COR-L47 (cell line): ENCODE measurements at regions not wholly inside any gene's neighbourhood (a gene's known extent, or its start where the extent isn't known, plus 50 kb on each side); places are given as distances from the start of the nearest gene placed in this dataset.
"Not testable (repeated sequence)": the region's sequence is repeated elsewhere in the genome, so short reads cannot be mapped to it uniquely, and the experiment has no call there.

Source experiments
- DNase-seq: peaks from one replicate; lab custom pipeline; 2025; lab: John Stamatoyannopoulos, UW

DNA sequence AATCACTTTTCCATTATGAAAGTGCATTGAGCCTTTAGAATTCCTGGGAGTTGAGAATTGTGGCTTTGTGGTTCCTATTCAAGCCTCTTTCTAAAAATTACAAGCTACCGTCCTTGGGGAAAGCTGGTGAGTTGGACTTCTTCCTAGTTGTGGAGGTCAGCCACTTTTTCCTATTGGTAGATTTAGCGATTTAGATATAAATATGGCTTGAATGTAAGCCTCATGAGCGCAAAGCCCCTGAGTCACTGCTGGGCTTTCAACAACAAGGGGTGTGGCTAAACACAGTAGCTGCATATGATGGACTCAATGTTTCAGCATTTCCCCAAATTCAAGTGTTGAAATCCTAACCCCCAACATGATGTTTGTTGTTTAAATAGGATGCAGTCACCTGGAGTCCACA is 150.0 kb upstream of the IGFBP3 start:
- no peak for DNase-seq

DNA sequence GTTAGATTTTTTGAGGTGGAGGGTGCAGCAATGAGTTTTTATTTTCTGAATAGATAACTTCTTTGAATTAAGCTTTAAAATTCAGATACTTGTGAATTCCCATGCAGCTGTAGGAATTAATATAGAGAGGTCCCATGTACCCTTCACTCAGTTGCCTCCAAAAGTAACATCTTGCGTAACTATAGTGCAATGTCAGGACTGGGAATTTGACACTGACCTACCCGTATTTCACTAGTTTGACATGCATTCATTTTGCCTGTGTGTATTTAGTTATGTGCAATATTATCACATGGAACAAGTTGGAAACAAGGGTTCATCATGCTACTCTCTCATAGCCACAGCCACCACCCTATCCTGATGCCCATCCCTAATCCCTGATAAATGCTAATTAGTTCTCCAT is 147.1 kb upstream of the IGFBP3 start:
- no peak for DNase-seq

DNA sequence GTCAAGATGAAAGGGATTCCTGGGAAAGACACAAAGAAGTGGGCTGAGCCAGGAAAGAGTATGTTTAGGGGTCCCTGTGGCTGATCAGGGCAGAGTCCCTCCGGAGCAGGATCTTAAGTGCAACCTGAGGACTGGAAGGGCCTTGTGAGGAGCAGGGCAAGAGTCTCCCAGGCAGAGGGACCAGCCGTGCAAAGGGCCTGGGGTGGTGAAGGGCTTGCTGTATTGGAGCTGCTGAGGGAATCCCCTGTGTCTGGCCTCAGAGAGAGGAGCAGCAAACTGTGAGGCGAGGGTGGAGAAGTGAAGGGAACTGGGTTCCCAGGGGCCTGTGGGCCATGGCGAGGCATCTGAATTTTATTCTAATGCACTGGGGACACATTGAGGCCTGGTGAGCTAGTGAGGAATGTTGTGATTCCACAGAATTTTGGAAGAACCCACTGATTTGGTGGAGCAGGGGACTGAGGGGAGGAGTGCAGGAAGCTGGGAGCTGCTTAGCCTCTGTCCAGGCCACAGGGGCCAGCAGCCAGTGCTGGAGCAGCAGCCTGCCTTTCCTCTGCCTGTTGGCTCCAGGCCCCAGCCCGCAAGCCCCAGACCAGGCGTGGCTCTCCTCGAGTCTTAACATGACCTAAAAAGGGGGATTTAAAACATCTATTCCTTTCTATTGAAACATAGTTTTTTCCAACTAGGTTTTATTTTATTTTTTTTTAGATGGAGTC is 138.4 kb upstream of the IGFBP3 start:
- no peak for DNase-seq

DNA sequence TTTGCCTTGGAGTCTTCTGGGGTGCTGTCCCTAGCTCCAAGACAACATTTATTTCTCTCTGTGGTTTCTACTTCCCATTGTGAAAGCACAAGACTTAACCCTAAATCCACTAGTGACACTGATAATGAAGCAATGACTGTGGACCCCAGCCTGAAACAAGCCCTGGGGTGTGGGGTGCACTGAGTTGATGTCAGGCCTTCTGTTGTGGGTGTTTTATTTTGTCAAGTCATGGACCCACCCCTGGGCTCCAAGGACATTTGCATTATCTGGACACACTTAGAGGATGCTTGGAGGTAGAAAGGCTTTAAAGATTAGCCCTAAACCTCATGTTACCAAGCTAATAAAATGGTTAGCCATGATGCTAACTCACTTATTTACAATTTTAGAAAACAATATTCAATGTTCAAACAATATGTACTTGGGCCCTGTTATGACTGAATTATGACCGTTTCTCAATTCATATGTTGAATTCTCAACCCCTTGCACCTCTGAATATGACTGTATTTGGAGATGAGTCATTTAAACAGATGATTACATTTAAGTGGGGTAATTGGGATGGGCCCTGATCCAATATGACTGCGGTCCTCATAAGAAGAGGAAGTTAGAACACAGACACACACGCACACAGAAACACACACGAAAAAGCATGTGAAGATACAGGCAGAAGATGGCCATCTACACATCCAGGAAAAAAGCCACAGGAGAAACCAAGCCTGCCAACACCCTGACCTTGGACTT is 137.2 kb upstream of the IGFBP3 start:
- DNase-seq = no peak

DNA sequence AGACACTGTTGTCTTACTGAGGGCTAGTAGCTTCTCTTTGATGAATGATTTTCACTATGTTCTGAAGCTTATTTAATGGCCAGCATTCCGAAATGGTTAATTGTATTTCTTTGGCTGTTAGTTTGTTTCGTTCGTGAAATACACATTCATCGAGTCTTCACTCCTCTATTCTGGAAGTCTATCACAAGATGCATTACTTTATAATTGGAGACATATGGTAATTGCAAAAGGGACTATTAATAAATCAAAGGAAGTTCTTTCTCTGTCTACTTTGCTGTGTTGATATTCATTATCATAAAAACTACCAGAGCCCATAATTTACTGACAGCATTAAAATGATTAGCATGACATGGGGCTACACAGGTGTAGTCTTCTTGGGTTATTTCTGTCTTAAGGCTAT is 133.8 kb upstream of the IGFBP3 start:
- no peak for DNase-seq

DNA sequence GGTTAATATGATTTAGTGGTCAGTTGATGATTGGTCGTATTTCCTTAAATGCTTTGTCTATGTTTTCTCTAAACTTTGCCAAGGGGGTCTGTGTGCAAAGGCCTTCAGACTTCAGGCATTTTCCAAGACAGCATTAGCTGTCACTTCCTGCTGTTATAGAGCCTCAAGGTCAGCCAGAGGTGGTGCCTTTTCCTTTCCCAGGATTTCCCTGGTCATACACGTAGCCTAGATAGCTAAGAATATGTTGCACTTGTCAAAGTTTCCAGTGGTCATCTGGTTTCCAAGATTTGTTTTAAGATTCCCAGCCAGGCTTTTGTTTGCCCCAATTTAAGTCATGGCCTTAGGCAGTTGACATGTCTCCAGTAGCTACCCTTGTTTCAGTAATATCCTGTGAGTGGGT is 133.2 kb upstream of the IGFBP3 start:
- DNase-seq = no peak

DNA sequence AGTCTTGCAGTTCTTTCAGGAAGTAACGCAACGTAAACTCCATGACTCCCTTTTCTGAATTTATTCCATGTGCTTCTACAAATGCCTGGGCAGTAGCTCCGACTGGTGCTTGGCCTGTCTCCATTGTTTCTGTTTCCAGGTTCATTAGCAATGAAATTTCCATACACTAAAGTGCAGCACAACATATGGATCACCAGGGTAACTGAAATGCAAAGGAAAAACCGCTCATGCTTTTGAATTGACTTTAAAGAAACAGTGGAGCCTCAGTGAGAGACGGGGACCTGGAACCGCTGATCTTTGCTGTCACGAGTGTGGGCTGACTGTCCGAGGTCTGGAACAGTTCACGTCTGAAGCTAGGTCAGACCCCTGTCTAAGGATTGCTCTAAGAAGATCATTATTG is 126.5 kb upstream of the IGFBP3 start:
- DNase-seq = no peak

DNA sequence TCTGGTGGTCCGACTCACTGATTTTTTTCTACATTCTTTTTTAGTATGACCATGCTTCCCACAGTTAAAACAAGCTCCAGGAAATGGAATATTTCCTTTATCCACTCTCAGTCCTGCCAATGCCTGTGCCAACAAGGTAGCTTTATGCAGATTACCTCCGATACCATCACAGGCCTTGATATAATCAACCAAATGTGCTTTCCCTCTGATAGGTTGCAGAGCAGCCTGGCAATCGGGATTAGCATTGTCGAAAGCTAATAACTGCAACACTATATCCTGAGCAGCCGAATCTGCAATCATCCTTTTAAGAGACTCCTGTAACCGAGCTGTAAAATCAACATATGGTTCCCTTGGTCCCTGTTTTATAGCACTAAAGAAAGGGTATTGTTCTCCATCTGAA is 122.3 kb upstream of the IGFBP3 start:
- not testable (repeated sequence) for DNase-seq

DNA sequence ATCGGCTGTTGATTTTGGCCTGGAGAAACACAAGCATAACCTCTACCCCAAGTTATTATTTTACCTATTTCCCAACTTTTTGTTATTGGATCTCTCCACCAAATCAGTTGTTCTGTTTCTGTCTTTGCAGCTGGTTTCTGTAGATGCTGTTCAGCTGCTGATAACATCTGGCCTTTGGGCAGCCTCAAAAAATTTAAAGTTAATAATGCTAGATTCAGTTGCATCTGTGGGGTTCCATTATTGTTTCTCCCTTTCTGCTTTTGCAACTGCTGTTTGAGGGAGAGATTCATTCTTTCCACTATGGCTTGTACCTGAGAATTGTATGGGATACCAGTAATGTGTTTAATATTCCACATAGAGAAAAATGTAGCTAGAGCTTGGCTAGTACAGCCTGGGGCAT is 118.7 kb upstream of the IGFBP3 start:
- DNase-seq = not testable (repeated sequence)

DNA sequence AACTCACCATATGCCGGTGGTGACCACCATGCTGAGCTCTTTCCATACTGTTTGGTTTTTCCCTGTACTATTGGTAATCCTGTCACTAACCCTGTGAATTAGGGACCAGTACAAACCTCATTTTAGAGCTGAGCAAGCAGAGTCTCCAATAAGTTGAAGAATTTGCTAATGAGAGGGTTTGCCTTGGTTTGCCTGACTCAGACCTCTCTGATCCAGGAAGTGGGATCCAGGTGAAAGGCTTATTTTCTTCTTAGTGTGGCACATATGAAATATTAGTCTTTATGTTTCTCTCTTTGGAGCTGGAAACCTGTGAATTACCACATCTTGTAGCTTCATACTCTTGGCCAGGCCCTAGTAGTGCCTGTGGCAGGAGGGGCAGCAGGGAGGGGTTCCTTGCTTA is 114.1 kb upstream of the IGFBP3 start:
- DNase-seq = no peak

DNA sequence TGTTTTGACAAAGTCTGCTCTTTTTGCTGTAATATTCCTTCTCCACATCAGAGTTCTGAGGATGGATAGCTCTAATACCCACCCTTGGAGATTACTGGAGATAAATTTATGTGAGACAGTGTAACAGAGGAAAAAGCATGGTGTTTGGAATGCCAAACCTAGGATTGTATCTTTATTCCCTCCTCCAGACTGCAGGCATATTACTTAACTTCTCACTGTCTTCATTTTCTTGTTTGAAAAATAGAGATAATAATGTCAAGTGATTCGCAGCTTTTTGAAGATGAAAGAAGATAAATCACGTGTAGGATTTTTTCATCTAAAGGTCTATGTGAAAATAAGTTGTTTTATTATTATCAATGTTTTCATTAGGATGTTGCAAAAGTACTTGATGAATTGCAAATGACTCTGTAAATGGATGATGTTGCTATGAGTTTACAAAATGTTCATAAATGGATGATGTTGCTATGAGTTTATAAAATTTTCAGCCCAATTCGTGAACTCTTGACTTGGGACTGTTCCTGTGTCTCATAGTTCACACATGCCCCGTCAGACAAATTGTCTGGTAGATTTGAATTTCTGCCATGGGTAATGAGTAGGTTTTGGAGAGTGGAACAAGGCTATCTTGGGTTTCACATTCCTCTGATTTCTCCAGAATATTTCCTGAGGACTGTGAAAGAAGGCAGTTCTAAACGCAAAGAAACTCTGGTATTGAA is 113.1 kb upstream of the IGFBP3 start:
- DNase-seq = no peak

DNA sequence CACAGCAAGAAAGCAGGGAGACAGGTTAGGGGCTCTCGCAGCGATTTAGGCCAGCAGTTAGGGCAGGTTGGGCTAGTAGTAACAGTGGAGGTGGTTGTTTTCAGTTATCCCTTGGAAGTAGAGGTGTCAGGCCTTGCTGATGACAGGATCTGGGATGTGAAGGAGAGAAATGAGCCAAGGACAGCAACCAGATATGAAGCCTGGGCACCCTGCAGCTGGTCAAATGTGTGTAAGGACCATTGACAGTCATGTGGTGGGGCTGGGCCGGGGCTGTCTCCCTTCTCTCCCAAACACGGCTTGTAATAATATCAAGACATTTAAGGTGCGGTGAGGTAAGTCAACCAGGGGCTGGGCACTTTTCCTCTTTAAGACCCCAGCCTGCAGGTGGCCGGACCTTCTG is 112.5 kb upstream of the IGFBP3 start:
- no peak for DNase-seq

DNA sequence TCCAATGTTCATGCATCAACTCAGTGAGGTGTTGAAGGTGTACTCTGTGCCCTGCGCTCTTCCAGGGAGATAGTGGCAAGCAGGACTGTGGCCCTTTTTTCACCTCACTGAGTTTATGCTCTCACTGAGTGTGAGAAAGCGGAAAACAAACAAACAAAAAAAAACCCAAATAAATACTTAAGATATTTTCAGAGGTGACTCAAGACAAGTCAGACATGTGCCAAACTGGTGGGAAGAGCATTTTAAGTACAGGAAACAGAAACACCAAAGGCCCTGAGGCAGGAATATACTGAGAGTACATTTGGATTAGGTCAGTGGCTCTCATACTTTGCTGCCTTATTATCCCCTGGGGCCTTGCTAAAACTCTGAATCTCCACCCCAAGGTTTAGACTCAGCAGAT is 111.9 kb upstream of the IGFBP3 start:
- no peak for DNase-seq

DNA sequence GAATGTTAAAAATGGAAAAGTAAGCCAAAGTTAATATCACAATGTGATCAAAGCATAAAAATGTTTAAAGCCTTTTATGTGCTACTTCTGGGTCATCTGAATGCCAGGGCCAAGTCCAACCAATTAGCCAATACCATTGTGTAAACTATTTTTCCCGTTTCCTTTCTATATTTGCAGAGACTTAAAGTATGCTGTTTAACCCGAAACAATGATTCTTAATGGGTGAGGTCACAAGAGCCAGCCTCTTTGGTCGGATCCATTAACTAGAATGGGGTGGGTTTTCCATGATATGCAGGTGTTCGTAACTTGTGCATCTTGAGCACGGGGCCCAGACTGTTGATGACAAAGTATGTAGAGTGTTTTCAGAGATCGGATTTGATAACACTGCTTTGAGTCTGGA is 111.3 kb upstream of the IGFBP3 start:
- DNase-seq = no peak

DNA sequence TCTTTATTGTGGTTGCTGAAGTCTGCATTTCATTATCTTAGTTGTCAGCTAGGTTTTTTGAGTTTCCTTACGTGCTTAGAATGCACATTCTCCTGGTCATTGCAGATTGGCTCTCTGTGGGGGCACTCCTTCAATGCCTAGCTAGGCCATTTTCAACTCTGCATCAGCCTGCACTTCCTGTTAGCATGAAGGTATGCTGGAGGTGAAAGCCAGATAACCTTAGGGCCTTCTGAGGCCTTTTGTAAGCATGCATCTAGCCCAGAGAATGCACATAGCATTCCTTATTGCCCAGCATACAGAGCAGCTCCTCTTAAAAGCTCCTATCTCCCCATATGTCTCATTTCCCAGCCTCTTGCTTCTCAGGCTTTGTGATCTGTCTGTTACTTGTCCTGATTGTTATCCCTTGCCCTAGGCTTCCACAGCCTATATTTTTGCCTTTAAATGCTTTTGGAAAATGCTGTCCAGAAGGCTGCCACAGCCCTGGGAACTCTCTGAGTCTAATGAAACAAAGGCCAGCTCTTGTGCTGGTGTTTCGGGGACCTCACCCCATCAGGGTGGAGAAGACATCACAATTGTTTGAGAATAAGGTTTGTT is 108.1 kb upstream of the IGFBP3 start:
- no peak for DNase-seq

DNA sequence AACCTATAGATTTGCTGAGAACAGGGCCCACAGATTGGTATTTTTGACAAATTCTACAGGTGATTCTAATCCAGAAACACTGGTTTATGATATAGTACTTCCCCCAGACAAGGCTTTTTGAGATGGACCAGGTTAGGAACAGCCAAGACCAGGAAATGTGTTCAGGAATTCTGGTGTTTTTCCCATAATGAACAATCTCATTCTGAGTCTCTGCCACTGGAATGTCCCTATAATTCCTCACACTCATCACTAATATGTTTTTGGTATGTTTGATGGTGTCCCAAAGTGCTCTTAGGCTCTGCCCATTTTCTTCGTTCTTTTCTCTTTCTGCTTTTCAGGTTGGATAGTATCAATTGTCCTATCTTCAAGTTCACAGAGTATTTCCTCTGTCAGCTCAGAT is 107.2 kb upstream of the IGFBP3 start:
- no peak for DNase-seq

DNA sequence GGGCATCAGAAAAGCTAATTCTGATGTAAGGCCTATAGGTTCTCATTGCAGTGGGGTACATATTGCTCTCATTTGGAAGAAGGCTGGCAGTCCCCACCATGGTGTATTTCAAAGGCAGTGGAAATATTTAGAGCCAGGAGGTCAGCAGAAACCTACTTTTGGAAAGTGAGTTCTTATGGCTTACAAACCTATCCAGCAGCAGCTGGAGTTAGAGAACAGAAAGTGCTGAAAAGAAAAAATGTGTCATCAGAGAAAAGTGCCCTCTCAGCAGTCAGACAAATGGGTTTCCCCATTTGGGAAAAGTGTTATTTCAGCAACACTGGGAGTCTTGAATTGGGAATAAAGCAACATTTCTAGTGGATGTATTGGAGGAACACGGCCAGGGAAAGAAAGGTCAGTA is 105.7 kb upstream of the IGFBP3 start:
- no peak for DNase-seq

DNA sequence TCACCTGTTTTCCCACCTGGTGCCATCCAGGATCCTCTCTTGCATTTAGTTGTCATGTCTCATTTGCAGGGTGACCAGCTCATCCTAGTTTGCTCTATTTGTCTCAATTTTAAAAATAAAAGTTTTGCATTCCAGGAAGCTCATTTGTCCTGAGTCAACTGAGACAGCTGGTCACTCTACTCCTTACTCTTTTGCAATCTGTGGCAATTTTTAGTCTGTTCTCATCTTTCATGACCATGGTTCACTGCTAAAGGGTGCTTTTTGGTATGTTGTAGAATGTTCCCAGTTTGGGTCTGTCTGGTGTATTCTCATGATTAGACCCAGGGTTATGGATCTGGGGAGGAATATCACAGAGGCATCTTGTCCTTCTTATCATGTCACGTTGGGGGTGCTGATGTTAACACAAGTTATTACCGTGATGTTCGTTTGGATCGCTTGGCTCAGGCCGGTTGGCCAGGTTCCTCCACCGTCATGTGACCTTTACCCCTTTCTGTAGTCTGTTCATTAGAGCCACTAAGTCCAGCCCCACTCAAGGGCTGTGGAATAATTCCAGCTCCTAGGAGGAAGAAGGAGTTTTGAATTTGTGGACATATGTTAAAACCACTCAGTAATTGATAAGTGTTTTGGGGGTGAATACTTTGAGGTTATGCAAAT is 103.3 kb upstream of the IGFBP3 start:
- DNase-seq = no peak

DNA sequence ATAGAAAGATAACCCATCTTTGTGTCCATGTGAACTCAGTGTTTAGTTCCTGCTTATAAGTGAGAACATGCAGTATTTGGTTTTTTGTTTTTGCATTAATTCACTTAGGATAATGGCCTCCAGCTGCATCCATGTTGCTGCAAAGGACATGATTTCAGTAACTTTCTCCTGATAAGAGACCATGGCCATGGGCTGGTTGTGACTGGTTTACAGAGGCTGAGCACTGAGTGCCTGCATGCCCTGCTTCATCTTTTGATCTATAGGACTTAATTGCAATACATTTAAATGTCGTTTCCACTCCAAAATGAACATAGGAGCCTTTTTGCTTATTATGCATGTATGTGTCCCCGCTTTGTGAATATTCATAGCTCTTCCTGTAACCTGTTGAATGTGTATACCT is 101.3 kb upstream of the IGFBP3 start:
- DNase-seq = no peak

DNA sequence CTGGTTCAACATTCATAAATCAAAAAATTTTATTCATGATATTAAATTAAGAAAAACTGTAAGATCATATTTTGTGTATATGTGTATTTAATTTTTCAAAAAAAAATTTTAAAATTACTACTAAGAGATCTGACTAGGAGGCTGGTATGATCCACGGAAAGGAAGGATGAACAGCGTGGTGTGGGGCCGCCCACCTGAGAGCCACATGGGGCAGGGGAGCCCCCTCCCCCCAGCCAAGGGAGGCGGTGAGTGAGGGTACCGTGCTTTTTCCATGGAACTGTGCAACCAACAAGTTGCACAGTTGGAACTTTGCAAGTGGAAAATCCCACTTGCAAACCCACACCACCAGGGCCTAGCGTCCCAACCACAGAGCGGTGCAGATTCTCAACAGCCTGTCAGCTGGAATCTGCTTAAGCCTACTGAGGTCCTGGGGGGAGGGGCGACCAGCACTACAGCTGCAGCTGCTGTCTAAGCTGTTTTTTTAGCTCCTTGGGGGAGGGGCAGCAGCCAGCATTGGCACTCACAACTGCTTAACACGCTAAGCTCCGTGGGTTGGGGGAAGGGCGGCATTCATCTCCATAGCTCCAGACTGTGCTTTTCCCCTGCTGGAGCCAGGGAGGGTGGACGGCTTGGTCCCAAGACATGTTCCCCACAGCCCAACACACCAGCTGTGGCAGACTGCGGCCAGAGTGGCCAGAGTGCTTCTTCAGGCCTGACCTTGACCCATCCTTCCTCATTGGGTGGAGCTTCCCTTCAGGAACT is 94.2 kb upstream of the IGFBP3 start:
- DNase-seq = no peak

DNA sequence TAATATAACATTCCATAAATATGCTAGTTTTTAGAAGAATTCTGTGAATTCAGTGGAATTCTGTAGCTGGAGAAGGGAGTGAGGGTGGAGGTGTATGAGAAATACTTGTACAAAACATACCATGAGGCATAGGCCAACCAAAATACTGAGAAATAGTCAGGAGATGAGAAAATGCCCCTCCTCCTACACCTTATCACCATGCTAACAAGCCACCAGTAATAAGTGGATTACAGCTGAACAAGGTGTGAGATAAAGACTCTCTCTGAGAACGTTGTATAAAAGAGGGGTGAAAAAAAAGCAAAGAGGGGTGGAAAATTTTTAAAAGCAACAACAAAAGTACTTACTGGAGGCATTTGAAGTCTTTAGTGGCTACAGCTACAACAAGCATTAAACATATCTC is 90.4 kb upstream of the IGFBP3 start:
- DNase-seq = no peak

DNA sequence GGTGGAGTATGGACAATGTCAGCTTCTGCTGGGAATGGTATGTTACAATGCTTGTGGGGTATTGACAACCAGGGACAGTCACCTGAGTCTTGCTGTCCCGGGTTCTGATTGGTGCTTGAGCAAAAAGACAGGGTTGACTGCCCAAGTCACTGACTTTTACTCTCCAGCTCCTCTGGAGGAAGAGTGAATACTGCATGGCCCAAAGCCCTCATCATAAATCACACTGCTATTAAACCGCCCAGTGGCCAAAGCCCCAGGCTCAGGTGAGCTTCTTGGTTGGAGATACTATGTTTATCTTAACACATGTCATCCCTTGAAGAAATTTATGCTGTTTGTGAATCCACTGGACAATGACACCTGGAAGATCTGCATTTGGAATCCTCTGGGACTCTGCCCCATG is 90.0 kb upstream of the IGFBP3 start:
- DNase-seq = no peak
